ENCODE measurements at regions not wholly inside any gene's neighbourhood (a gene's known extent, or its start where the extent isn't known, plus 50 kb on each side); places are given as distances from the start of the nearest gene placed in this dataset.
A peak's percentile ranks its signal among the peaks of the same experiment; 100 is the strongest.

DNA sequence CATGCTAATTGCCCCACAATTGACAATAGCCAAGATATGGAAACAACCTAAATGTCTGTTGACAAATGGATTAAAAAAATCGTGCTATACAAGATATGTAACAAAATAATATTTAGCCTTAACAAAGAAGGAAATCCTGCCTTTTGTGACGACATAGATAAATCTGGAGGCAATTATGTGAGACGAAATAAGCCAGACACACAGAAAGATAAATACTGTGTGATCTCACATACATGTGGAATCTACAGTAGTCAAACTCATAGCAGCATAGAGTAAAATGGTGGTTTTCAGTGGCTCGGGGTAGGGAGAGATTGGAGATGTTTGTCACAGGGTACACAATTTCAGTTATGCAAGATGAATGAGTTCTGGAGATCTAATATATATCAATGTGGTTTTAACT is 895.8 kb downstream of the SLITRK6 start:
- Histone ChIP-seq H3K4me1 (ENCODE audit: control insufficient read depth in 1 of 2, extremely low read depth in 1 of 2, insufficient read depth in 2 of 2, low read length in 2 of 2) (no peaks in the 10 kb centered on the region), H3K36me3 (ENCODE audit: control insufficient read depth in 2 of 2, extremely low read depth in 1 of 2, insufficient read depth in 1 of 2, low read length in 1 of 2) (no peaks in the 10 kb centered on the region), H3K4me3 (ENCODE audit: control insufficient read depth in 1 of 2, extremely low read depth in 1 of 2, low read length in 1 of 2) (no peak overlapping the region), H3K27me3 (replicated peaks in 1 of 2; ENCODE audit: control insufficient read depth in 2 of 2, extremely low read depth in 1 of 2, insufficient read depth in 2 of 2, low read length in 1 of 2) (no peaks in the 10 kb centered on the region), H3K9me3 (no peaks in the 10 kb centered on the region), H3K27ac (ENCODE audit: low read length) (no peak overlapping the region)
- no peaks in the 10 kb centered on the region for H3K36me3 Mint-ChIP-seq
- no peak overlapping the region for H3K4me3 Mint-ChIP-seq
- H3K27me3 Mint-ChIP-seq: no peaks in the 10 kb centered on the region
- 86% methylated on average over 1 of the region's 4 CpGs for WGBS (ENCODE audit: insufficient coverage)
- CTCF ChIA-PET: no interaction called here
- H3K27ac Mint-ChIP-seq: no peak overlapping the region
- H3K4me1 Mint-ChIP-seq: no peaks in the 10 kb centered on the region
- DNase-seq: no peak
- no peak for ATAC-seq (replicated peaks in 1 of 4)
- H3K9me3 Mint-ChIP-seq: no peaks in the 10 kb centered on the region
- POLR2A ChIA-PET: no interaction called here

DNA sequence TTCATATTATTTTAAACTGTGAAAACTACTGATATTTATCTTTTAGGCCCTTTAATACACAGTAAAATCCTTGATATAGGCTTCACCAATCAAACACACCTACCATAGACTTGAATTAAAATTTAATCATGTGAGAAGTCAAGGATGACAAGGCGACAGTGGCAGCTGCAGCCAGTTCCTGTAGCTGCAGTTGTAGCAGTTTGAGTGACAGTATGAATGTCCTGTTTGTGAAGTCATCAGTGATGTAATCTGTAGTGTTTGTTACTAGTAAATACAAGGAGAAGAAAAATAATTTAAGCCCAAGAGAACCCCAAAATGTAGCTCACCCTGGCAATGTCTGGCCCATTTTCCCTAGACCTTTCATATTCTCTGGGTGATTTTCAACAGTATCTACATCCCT is 897.0 kb downstream of the SLITRK6 start:
- H3K27me3 Mint-ChIP-seq: no peaks in the 10 kb centered on the region
- no peaks in the 10 kb centered on the region for H3K36me3 Mint-ChIP-seq
- WGBS (ENCODE audit: insufficient coverage): 60% methylated on average over 1 of the region's 1 CpG
- no peak overlapping the region for H3K27ac Mint-ChIP-seq
- ChIA-PET CTCF (no interaction called here), POLR2A (no interaction called here)
- H3K4me1 ChIP-seq (ENCODE audit: control insufficient read depth in 1 of 2, extremely low read depth in 1 of 2, insufficient read depth in 2 of 2, low read length in 2 of 2): no peaks in the 10 kb centered on the region
- no peaks in the 10 kb centered on the region for H3K9me3 ChIP-seq
- no peaks in the 10 kb centered on the region for H3K36me3 ChIP-seq (ENCODE audit: control insufficient read depth in 2 of 2, extremely low read depth in 1 of 2, insufficient read depth in 1 of 2, low read length in 1 of 2)
- no peak overlapping the region for H3K4me3 Mint-ChIP-seq
- DNase-seq (no peak), ATAC-seq (replicated peaks in 1 of 4) (no peak)
- no peaks in the 10 kb centered on the region for H3K9me3 Mint-ChIP-seq
- no peak overlapping the region for H3K4me3 ChIP-seq (ENCODE audit: control insufficient read depth in 1 of 2, extremely low read depth in 1 of 2, low read length in 1 of 2)
- no peaks in the 10 kb centered on the region for H3K4me1 Mint-ChIP-seq
- H3K27me3 ChIP-seq (replicated peaks in 1 of 2; ENCODE audit: control insufficient read depth in 2 of 2, extremely low read depth in 1 of 2, insufficient read depth in 2 of 2, low read length in 1 of 2): no peaks in the 10 kb centered on the region
- H3K27ac ChIP-seq (ENCODE audit: low read length): no peak overlapping the region

- ATAC-seq (replicated peaks in 1 of 4) (no peak), DNase-seq (peak in 9 of 35 experiments; percentile 1 to 55 (median 5))
- no peaks in the 10 kb centered on the region for H3K36me3 ChIP-seq (ENCODE audit: control insufficient read depth in 2 of 2, extremely low read depth in 1 of 2, insufficient read depth in 1 of 2, low read length in 1 of 2)
- no peak overlapping the region for H3K4me3 ChIP-seq (ENCODE audit: control insufficient read depth in 1 of 2, extremely low read depth in 1 of 2, low read length in 1 of 2)
- H3K27me3 ChIP-seq (replicated peaks in 1 of 2; ENCODE audit: control insufficient read depth in 2 of 2, extremely low read depth in 1 of 2, insufficient read depth in 2 of 2, low read length in 1 of 2): no peaks in the 10 kb centered on the region
- no peak overlapping the region for H3K4me3 Mint-ChIP-seq
- WGBS (ENCODE audit: insufficient coverage): no CpG with 5 or more reads among the region's 9 CpGs
- no peaks in the 10 kb centered on the region for H3K4me1 ChIP-seq (ENCODE audit: control insufficient read depth in 1 of 2, extremely low read depth in 1 of 2, insufficient read depth in 2 of 2, low read length in 2 of 2)
- ChIA-PET CTCF (interaction anchor here in 1 of 2 donors (0.7 to 1.2 kb wide), 2 partner anchors 19 to 984 kb away, joined by 3 read pairs; no protein-coding TSS in a partner anchor), POLR2A (no interaction called here)
- H3K36me3 Mint-ChIP-seq: no peaks in the 10 kb centered on the region
- H3K4me1 Mint-ChIP-seq: no peaks in the 10 kb centered on the region
- H3K9me3 Mint-ChIP-seq: no peaks in the 10 kb centered on the region
- H3K27ac Mint-ChIP-seq: no peak overlapping the region
- no peaks in the 10 kb centered on the region for H3K9me3 ChIP-seq
- no peaks in the 10 kb centered on the region for H3K27me3 Mint-ChIP-seq
- no peak overlapping the region for H3K27ac ChIP-seq (ENCODE audit: low read length)
Observed at GRCh38 chr13:84896128-84896527, 903.1 kb downstream of the SLITRK6 start.

DNA sequence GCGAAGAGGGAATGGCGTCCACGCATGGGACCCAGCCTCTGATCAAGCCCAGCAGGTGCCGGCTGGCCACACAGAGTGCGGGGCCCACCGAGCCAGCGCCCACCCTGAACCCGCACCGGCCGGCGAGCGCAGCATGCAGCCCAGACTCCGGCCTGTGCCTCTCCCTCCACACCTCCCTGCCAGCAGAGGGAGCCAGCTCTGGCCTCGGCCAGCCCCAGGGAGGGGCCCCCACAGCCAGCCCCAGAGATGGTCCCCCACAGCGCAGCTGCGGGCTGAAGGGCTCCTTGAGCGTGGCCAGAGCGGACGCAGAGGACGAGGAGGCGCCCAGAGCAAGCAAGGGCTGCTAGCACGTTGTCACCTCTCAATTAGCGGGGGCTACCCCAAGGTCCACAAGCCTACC is 904.5 kb downstream of the SLITRK6 start:
- H3K9me3 ChIP-seq: no peaks in the 10 kb centered on the region
- H3K27me3 Mint-ChIP-seq: no peaks in the 10 kb centered on the region
- H3K9me3 Mint-ChIP-seq: no peaks in the 10 kb centered on the region
- ATAC-seq (replicated peaks in 1 of 4) (no peak), DNase-seq (no peak)
- H3K4me3 Mint-ChIP-seq: no peak overlapping the region
- H3K4me1 Mint-ChIP-seq: no peaks in the 10 kb centered on the region
- no peak overlapping the region for H3K27ac ChIP-seq (ENCODE audit: low read length)
- H3K4me1 ChIP-seq (ENCODE audit: control insufficient read depth in 1 of 2, extremely low read depth in 1 of 2, insufficient read depth in 2 of 2, low read length in 2 of 2): no peaks in the 10 kb centered on the region
- no peaks in the 10 kb centered on the region for H3K27me3 ChIP-seq (replicated peaks in 1 of 2; ENCODE audit: control insufficient read depth in 2 of 2, extremely low read depth in 1 of 2, insufficient read depth in 2 of 2, low read length in 1 of 2)
- CTCF ChIA-PET: no interaction called here
- no peak overlapping the region for H3K4me3 ChIP-seq (ENCODE audit: control insufficient read depth in 1 of 2, extremely low read depth in 1 of 2, low read length in 1 of 2)
- H3K36me3 Mint-ChIP-seq: no peaks in the 10 kb centered on the region
- no peak overlapping the region for H3K27ac Mint-ChIP-seq
- POLR2A ChIA-PET: no interaction called here
- H3K36me3 ChIP-seq (ENCODE audit: control insufficient read depth in 2 of 2, extremely low read depth in 1 of 2, insufficient read depth in 1 of 2, low read length in 1 of 2): no peaks in the 10 kb centered on the region
- WGBS (ENCODE audit: insufficient coverage): 95% methylated on average over 16 of the region's 23 CpGs

DNA sequence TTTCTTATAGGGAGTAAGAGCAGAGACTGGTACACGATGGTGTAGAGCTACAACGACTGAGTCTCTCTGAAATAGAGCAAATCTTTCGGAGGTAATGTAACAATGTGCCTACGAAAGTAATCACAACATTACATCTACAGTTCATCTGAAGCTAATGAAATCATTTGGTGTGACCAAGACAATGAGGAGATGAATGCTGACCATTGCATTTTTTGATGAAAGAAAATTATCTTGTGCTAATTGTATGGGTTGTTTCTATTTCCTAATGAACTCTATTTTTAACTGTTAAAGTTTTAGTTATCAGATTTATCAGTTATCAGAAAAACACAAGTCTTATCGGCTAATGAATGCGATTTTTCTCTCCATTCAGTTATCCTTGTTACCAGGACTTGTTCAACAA is 913.4 kb downstream of the SLITRK6 start:
- Mint-ChIP-seq H3K9me3 (no peaks in the 10 kb centered on the region), H3K36me3 (no peaks in the 10 kb centered on the region), H3K27me3 (no peaks in the 10 kb centered on the region), H3K27ac (no peak overlapping the region), H3K4me3 (no peak overlapping the region), H3K4me1 (no peaks in the 10 kb centered on the region)
- DNase-seq: no peak
- Histone ChIP-seq H3K27me3 (replicated peaks in 1 of 2; ENCODE audit: control insufficient read depth in 2 of 2, extremely low read depth in 1 of 2, insufficient read depth in 2 of 2, low read length in 1 of 2) (peaks cover 0 to 3% of the 10 kb centered on the region in 2 experiments), H3K9me3 (no peaks in the 10 kb centered on the region), H3K36me3 (ENCODE audit: control insufficient read depth in 2 of 2, extremely low read depth in 1 of 2, insufficient read depth in 1 of 2, low read length in 1 of 2) (no peaks in the 10 kb centered on the region), H3K4me1 (ENCODE audit: control insufficient read depth in 1 of 2, extremely low read depth in 1 of 2, insufficient read depth in 2 of 2, low read length in 2 of 2) (no peaks in the 10 kb centered on the region), H3K27ac (ENCODE audit: low read length) (no peak overlapping the region), H3K4me3 (ENCODE audit: control insufficient read depth in 1 of 2, extremely low read depth in 1 of 2, low read length in 1 of 2) (no peak overlapping the region)
- POLR2A ChIA-PET: no interaction called here
- no CpG with 5 or more reads among the region's 6 CpGs for whole genome bisulfite sequencing (ENCODE audit: insufficient coverage)
- no peak for ATAC-seq (replicated peaks in 1 of 4)
- CTCF ChIA-PET: no interaction called here

- DNase-seq: no peak
- peaks cover 0 to 13% (median 5%) of the 10 kb centered on the region in 3 donors for H3K9me3 Mint-ChIP-seq
- no peak overlapping the region for H3K27ac Mint-ChIP-seq
- Histone ChIP-seq H3K9me3 (no peaks in the 10 kb centered on the region), H3K27ac (ENCODE audit: low read length) (no peak overlapping the region), H3K4me3 (ENCODE audit: control insufficient read depth in 1 of 2, extremely low read depth in 1 of 2, low read length in 1 of 2) (no peak overlapping the region), H3K4me1 (ENCODE audit: control insufficient read depth in 1 of 2, extremely low read depth in 1 of 2, insufficient read depth in 2 of 2, low read length in 2 of 2) (no peaks in the 10 kb centered on the region), H3K36me3 (ENCODE audit: control insufficient read depth in 2 of 2, extremely low read depth in 1 of 2, insufficient read depth in 1 of 2, low read length in 1 of 2) (no peaks in the 10 kb centered on the region), H3K27me3 (replicated peaks in 1 of 2; ENCODE audit: control insufficient read depth in 2 of 2, extremely low read depth in 1 of 2, insufficient read depth in 2 of 2, low read length in 1 of 2) (no peaks in the 10 kb centered on the region)
- CTCF ChIA-PET: no interaction called here
- no peaks in the 10 kb centered on the region for H3K27me3 Mint-ChIP-seq
- no peak for ATAC-seq (replicated peaks in 1 of 4)
- 76% methylated on average over 3 of the region's 3 CpGs for WGBS (ENCODE audit: insufficient coverage)
- H3K4me1 Mint-ChIP-seq: no peaks in the 10 kb centered on the region
- POLR2A ChIA-PET: no interaction called here
- H3K36me3 Mint-ChIP-seq: no peaks in the 10 kb centered on the region
- no peak overlapping the region for H3K4me3 Mint-ChIP-seq
Observed at GRCh38 chr13:84873951-84874350, 925.3 kb downstream of the SLITRK6 start.

DNA sequence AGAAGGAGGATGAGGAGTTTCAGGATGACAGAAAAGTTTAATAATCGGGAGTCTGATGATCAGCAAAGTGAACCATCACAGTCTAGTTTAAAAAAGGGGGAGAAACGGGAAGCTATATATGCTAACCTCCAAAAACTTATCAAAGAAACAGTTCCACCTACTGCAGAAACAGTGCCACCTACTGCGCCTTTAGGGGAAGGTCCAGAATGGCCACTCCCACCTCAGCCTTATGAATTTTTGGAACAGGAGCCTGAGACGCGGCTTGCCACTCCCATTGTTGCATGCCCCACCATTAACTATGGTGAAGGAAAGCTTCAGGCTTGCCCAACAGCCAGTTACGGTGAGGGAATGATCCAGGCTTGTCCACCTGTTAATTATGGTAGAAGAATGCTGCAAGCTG is 929.0 kb downstream of the SLITRK6 start:
- no peak for DNase-seq
- no peaks in the 10 kb centered on the region for H3K9me3 ChIP-seq
- POLR2A ChIA-PET: no interaction called here
- no peaks in the 10 kb centered on the region for H3K36me3 ChIP-seq (ENCODE audit: control insufficient read depth in 2 of 2, extremely low read depth in 1 of 2, insufficient read depth in 1 of 2, low read length in 1 of 2)
- no peaks in the 10 kb centered on the region for H3K4me1 Mint-ChIP-seq
- H3K9me3 Mint-ChIP-seq: no peaks in the 10 kb centered on the region
- H3K4me3 Mint-ChIP-seq: no peak overlapping the region
- no peaks in the 10 kb centered on the region for H3K27me3 ChIP-seq (replicated peaks in 1 of 2; ENCODE audit: control insufficient read depth in 2 of 2, extremely low read depth in 1 of 2, insufficient read depth in 2 of 2, low read length in 1 of 2)
- ATAC-seq (replicated peaks in 1 of 4): no peak
- no peak overlapping the region for H3K4me3 ChIP-seq (ENCODE audit: control insufficient read depth in 1 of 2, extremely low read depth in 1 of 2, low read length in 1 of 2)
- H3K4me1 ChIP-seq (ENCODE audit: control insufficient read depth in 1 of 2, extremely low read depth in 1 of 2, insufficient read depth in 2 of 2, low read length in 2 of 2): no peaks in the 10 kb centered on the region
- CTCF ChIA-PET: interaction anchor here in 1 of 2 donors (0.5 kb wide), 1 partner anchor 234 kb away, joined by 6 read pairs; no protein-coding TSS in a partner anchor
- 80% methylated on average over 1 of the region's 6 CpGs for WGBS (ENCODE audit: insufficient coverage)
- H3K36me3 Mint-ChIP-seq: no peaks in the 10 kb centered on the region
- no peak overlapping the region for H3K27ac Mint-ChIP-seq
- no peaks in the 10 kb centered on the region for H3K27me3 Mint-ChIP-seq
- H3K27ac ChIP-seq (ENCODE audit: low read length): no peak overlapping the region
